Testis (tissue), 2 donors: ENCODE measurements at regions not wholly inside any gene's neighbourhood (a gene's known extent, or its start where the extent isn't known, plus 50 kb on each side); places are given as distances from the start of the nearest gene placed in this dataset.

Experiments used
- POLR2A ChIP-seq: fragments of 450-650 bp; IDR thresholded peaks from one replicate; pipeline ENCODE4 v1.6.1; 2017; ENCODE audit warnings: antibody characterized with exemption, mild to moderate bottlenecking, moderate library complexity
- TF ChIP-seq, protein P1 (sequence below), 3 experiments: fragments of 450-650 bp in 2 of 3; fragments of 200-600 bp in 1 of 3; sonication (generic) in 1 of 3; IDR thresholded peaks; one replicate each; pipeline ENCODE4 v1.5.1; 2016 to 2019; ENCODE audit warnings: antibody characterized with exemption in 3 of 3, mild to moderate bottlenecking in 2 of 3, moderate library complexity in 1 of 3

GRCh38 chr10:23999445-23999844, 209.5 kb upstream of the KIAA1217 start:
- TF ChIP-seq, protein P1, sequence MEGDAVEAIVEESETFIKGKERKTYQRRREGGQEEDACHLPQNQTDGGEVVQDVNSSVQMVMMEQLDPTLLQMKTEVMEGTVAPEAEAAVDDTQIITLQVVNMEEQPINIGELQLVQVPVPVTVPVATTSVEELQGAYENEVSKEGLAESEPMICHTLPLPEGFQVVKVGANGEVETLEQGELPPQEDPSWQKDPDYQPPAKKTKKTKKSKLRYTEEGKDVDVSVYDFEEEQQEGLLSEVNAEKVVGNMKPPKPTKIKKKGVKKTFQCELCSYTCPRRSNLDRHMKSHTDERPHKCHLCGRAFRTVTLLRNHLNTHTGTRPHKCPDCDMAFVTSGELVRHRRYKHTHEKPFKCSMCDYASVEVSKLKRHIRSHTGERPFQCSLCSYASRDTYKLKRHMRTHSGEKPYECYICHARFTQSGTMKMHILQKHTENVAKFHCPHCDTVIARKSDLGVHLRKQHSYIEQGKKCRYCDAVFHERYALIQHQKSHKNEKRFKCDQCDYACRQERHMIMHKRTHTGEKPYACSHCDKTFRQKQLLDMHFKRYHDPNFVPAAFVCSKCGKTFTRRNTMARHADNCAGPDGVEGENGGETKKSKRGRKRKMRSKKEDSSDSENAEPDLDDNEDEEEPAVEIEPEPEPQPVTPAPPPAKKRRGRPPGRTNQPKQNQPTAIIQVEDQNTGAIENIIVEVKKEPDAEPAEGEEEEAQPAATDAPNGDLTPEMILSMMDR (IDR thresholded peaks at IDR 0.05): no peak
- TF ChIP-seq POLR2A: no peak
